ENCODE measurements at regions not wholly inside any gene's neighbourhood (a gene's known extent, or its start where the extent isn't known, plus 50 kb on each side); places are given as distances from the start of the nearest gene placed in this dataset.

DNA sequence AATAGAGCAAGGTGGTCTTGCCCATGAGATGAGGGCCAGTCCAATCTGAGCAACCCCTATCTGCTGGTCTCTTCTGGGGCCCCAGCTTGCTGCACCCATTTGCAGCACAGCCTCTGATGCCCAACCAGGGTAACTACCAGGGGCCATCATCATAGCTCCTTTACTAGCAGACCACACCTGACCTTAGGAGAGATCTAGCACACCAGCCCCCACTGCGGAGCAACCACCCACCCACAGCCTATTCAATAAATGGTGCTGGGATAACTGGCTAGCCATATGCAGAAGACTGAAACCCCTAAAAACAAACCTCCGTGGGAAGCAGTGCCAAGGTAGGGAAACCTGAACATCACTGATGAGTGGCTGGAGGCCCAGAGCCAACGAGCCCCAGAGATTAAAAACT is 196.1 kb upstream of the RBBP8 start:
- TF ChIP-seq, protein P1, sequence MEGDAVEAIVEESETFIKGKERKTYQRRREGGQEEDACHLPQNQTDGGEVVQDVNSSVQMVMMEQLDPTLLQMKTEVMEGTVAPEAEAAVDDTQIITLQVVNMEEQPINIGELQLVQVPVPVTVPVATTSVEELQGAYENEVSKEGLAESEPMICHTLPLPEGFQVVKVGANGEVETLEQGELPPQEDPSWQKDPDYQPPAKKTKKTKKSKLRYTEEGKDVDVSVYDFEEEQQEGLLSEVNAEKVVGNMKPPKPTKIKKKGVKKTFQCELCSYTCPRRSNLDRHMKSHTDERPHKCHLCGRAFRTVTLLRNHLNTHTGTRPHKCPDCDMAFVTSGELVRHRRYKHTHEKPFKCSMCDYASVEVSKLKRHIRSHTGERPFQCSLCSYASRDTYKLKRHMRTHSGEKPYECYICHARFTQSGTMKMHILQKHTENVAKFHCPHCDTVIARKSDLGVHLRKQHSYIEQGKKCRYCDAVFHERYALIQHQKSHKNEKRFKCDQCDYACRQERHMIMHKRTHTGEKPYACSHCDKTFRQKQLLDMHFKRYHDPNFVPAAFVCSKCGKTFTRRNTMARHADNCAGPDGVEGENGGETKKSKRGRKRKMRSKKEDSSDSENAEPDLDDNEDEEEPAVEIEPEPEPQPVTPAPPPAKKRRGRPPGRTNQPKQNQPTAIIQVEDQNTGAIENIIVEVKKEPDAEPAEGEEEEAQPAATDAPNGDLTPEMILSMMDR (IDR thresholded peaks at IDR 0.05): no peak
- no peak for TF ChIP-seq POLR2A (IDR thresholded peaks at IDR 0.05)
